SK-N-SH (cell line): ENCODE measurements at regions not wholly inside any gene's neighbourhood (a gene's known extent, or its start where the extent isn't known, plus 50 kb on each side); places are given as distances from the start of the nearest gene placed in this dataset.

Experiments used
- CTCF ChIA-PET: fragments of 300-600, 350-600 bp; formaldehyde crosslinking; extraction: SDS; loops from one replicate; lab custom pipeline; 2021; lab: Yijun Ruan, JAX
- POLR2A ChIA-PET: fragments of 350-600 bp; sonication (Branson Sonifier 250); formaldehyde crosslinking; extraction: SDS; loops from one replicate; lab custom pipeline; 2020; ENCODE audit warnings: antibody characterized with exemption, inconsistent platforms; lab: Yijun Ruan, JAX
- DNase-seq: peaks from one replicate; pipeline ENCODE4 v3.0.0; 2012
- H2AFZ ChIP-seq: fragments of 200-600 bp; sonication (generic); 2 replicates; pipeline ENCODE4 v1.8.1; 2016; ENCODE audit warnings: antibody characterized with exemption, mild to moderate bottlenecking, low read depth
- H3F3A ChIP-seq: fragments of 200-600 bp; sonication (generic); replicated peaks from 2 replicates; pipeline ENCODE3; 2016; ENCODE audit warnings: antibody characterized with exemption, mild to moderate bottlenecking; ENCODE audit not compliant: insufficient read depth
- H3K27ac ChIP-seq, 2 experiments: fragments of 200-500 bp in 1 of 2; fragments of 200-600 bp in 1 of 2; sonication (Bioruptor generic) in 1 of 2; sonication (generic), shearing (Covaris generic) in 1 of 2; 2 replicates each; pipeline versions ENCODE4 v1.5.1 to v1.6.1; 2014 to 2016; ENCODE audit warnings: low read depth in 2 of 2, inconsistent platforms in 1 of 2, low read length in 1 of 2, mild to moderate bottlenecking in 1 of 2, mixed read lengths in 1 of 2
- H3K27me3 ChIP-seq: fragments of 200-600 bp; sonication (generic), shearing (Covaris generic); 2 replicates; pipeline ENCODE4 v1.6.1; 2016; ENCODE audit warnings: mixed run types; ENCODE audit not compliant: insufficient read depth
- H3K36me3 ChIP-seq, 2 experiments: fragments of 200-500 bp in 1 of 2; fragments of 200-600 bp in 1 of 2; sonication (Bioruptor generic) in 1 of 2; sonication (generic) in 1 of 2; replicated peaks in 1 of 2; 2 replicates each; pipeline versions ENCODE3 to v1.5.1; 2014 to 2016; ENCODE audit warnings: low read length in 1 of 2, mild to moderate bottlenecking in 1 of 2; ENCODE audit not compliant: insufficient read depth in 2 of 2, control insufficient read depth in 1 of 2
- H3K4me1 ChIP-seq, 2 experiments: fragments of 200-500 bp in 1 of 2; fragments of 200-600 bp in 1 of 2; sonication (Bioruptor generic) in 1 of 2; sonication (generic), shearing (Covaris generic) in 1 of 2; 2 replicates each; pipeline versions ENCODE4 v1.5.1 to v1.6.1; 2014 to 2016; ENCODE audit warnings: low read depth in 1 of 2, low read length in 1 of 2, mixed run types in 1 of 2; ENCODE audit not compliant: insufficient read depth in 2 of 2, control insufficient read depth in 1 of 2
- H3K4me2 ChIP-seq: fragments of 200-600 bp; sonication (generic), shearing (Covaris generic); 2 replicates; pipeline ENCODE4 v1.6.1; 2017; ENCODE audit warnings: mixed run types
- H3K4me3 ChIP-seq, 2 experiments: fragments of 200-500 bp in 1 of 2; fragments of 200-600 bp in 1 of 2; sonication (Bioruptor generic) in 1 of 2; sonication (generic), shearing (Covaris generic) in 1 of 2; 2 replicates each; pipeline versions ENCODE4 v1.5.1 to v1.8.1; 2014 to 2016; ENCODE audit warnings: low read depth in 2 of 2, inconsistent platforms in 1 of 2, low read length in 1 of 2, mild to moderate bottlenecking in 1 of 2, mixed read lengths in 1 of 2, moderate library complexity in 1 of 2
- H3K79me2 ChIP-seq: fragments of 200-600 bp; sonication (generic); 2 replicates; pipeline ENCODE4 v1.8.1; 2017; ENCODE audit warnings: mild to moderate bottlenecking; ENCODE audit not compliant: insufficient read depth
- H3K9ac ChIP-seq: fragments of 200-600 bp; sonication (generic); 2 replicates; pipeline ENCODE4 v1.6.1; 2017; ENCODE audit warnings: mixed run types
- H3K9me2 ChIP-seq: fragments of 200-600 bp; sonication (generic); 2 replicates; pipeline ENCODE4 v1.6.1; 2017; ENCODE audit warnings: mixed run types
- H3K9me3 ChIP-seq: fragments of 200-600 bp; sonication (generic); 2 replicates; pipeline ENCODE4 v1.6.1; 2017; ENCODE audit warnings: mixed run types, mild to moderate bottlenecking, moderate library complexity
- H4K20me1 ChIP-seq: fragments of 200-600 bp; sonication (generic); 2 replicates; pipeline ENCODE4 v1.6.1; 2017; ENCODE audit warnings: mild to moderate bottlenecking, mixed run types; ENCODE audit not compliant: insufficient read depth
- CTCF ChIP-seq: fragments of 200-600 bp; sonication (generic); IDR thresholded peaks from 2 replicates; pipeline ENCODE4 v1.6.1; 2017; ENCODE audit warnings: antibody characterized with exemption, mild to moderate bottlenecking, moderate library complexity
- EZH2phosphoT487 ChIP-seq: fragments of 200-600 bp; sonication (generic); IDR thresholded peaks from 2 replicates; pipeline ENCODE4 v1.6.1; 2017; ENCODE audit warnings: low read depth, mixed run types, mild to moderate bottlenecking, antibody characterized with exemption, moderate library complexity, borderline replicate concordance
- FOSL2 ChIP-seq: IDR thresholded peaks from 2 replicates; pipeline ENCODE4 v1.4.0; 2012; ENCODE audit warnings: low read depth, mild to moderate bottlenecking, moderate library complexity, borderline replicate concordance
- FOXJ3 ChIP-seq: sonication (generic); formaldehyde crosslinking; IDR thresholded peaks from 2 replicates; pipeline ENCODE4 v1.5.1; 2020; ENCODE audit warnings: mild to moderate bottlenecking, missing genetic modification reagents
- GABPA ChIP-seq: IDR thresholded peaks from 2 replicates; pipeline ENCODE4 v1.4.0; 2012; ENCODE audit warnings: low read depth, mild to moderate bottlenecking
- GATA2 ChIP-seq: sonication (generic); formaldehyde crosslinking; IDR thresholded peaks from 2 replicates; pipeline ENCODE4 v1.5.0; 2020; ENCODE audit warnings: mild to moderate bottlenecking, missing genetic modification reagents
- IRF3 ChIP-seq: fragments of 150-350 bp; IDR thresholded peaks from 2 replicates; pipeline ENCODE4 v1.6.1; 2016; ENCODE audit warnings: mild to moderate bottlenecking, low read depth, low read length
- JUND ChIP-seq: IDR thresholded peaks from 2 replicates; pipeline ENCODE4 v1.4.0; 2012
- MAX ChIP-seq: IDR thresholded peaks from 2 replicates; pipeline ENCODE4 v1.4.0; 2012; ENCODE audit warnings: low read depth
- MEF2A ChIP-seq: IDR thresholded peaks from 2 replicates; pipeline ENCODE4 v1.4.0; 2012; ENCODE audit warnings: low read depth, borderline replicate concordance
- MXI1 ChIP-seq: IDR thresholded peaks from 2 replicates; pipeline ENCODE4 v1.6.1; 2012; ENCODE audit warnings: mild to moderate bottlenecking, low read depth, low read length, improper control_type of control experiment
- POLR2AphosphoS5 ChIP-seq: IDR thresholded peaks from 2 replicates; pipeline ENCODE4 v1.6.1; 2012; ENCODE audit warnings: low read depth, low read length
- RCOR1 ChIP-seq: fragments of 150-350 bp; IDR thresholded peaks from 2 replicates; pipeline ENCODE4 v1.6.1; 2017; ENCODE audit warnings: antibody characterized with exemption, low read length
- REST ChIP-seq: IDR thresholded peaks from 2 replicates; pipeline ENCODE4 v1.6.1; 2012; ENCODE audit warnings: mild to moderate bottlenecking, low read depth, low read length, moderate library complexity
- RFX5 ChIP-seq: IDR thresholded peaks from 2 replicates; pipeline ENCODE4 v1.6.1; 2012; ENCODE audit warnings: mild to moderate bottlenecking, improper control_type of control experiment, low read length
- RXRA ChIP-seq: IDR thresholded peaks from 2 replicates; pipeline ENCODE4 v1.4.0; 2012; ENCODE audit warnings: low read depth, mild to moderate bottlenecking, borderline replicate concordance
- SIN3A ChIP-seq: IDR thresholded peaks from 2 replicates; pipeline ENCODE4 v1.6.1; 2012; ENCODE audit warnings: low read depth, mild to moderate bottlenecking, low read length, moderate library complexity, borderline replicate concordance
- TAF1 ChIP-seq: IDR thresholded peaks from 2 replicates; pipeline ENCODE4 v1.6.1; 2012; ENCODE audit warnings: low read depth, mild to moderate bottlenecking, low read length, moderate library complexity, borderline replicate concordance
- USF1 ChIP-seq: IDR thresholded peaks from 2 replicates; pipeline ENCODE4 v1.4.0; 2012; ENCODE audit warnings: low read depth, borderline replicate concordance
- USF2 ChIP-seq: fragments of 150-350 bp; IDR thresholded peaks from 2 replicates; pipeline ENCODE4 v1.6.1; 2017; ENCODE audit warnings: antibody characterized with exemption, low read length, low read depth, borderline replicate concordance
- WGBS: methylation state at CpG from one replicate; pipeline ENCODE4 v1.1.6; 2017; ENCODE audit warnings: low lambda C conversion rate; 5-methylcytosine and 5-hydroxymethylcytosine counted together

GRCh38 chr5:167779644-167780043 lies 511.8 kb upstream of the WWC1 start:
- H3K9me3 ChIP-seq, result no peaks in the 10 kb centered on the region
- H3K4me1 ChIP-seq, result no peaks in the 10 kb centered on the region
- H3K4me2 ChIP-seq, result no peak overlapping the region
- H3K27ac ChIP-seq, result no peak overlapping the region
- no peaks in the 10 kb centered on the region for H3K79me2 ChIP-seq
- ChIA-PET POLR2A (no interaction called here), CTCF (no interaction called here)
- no peak overlapping the region for H2AFZ ChIP-seq
- H3K9me2 ChIP-seq, result no peaks in the 10 kb centered on the region
- no peak for DNase-seq
- no peaks in the 10 kb centered on the region for H3K36me3 ChIP-seq
- H3K27me3 ChIP-seq, result no peaks in the 10 kb centered on the region
- TF ChIP-seq RXRA (no peak), FOSL2 (no peak), TAF1 (no peak), REST (no peak), FOXJ3 (CRISPR knock-in tag) (no peak), SIN3A (no peak), CTCF (no peak), JUND (no peak), USF2 (no peak), MEF2A (no peak), IRF3 (no peak), GABPA (no peak), EZH2phosphoT487 (no peak), GATA2 (CRISPR knock-in tag) (no peak), MAX (no peak), MXI1 (no peak), RCOR1 (no peak), RFX5 (no peak), USF1 (no peak), POLR2AphosphoS5 (no peak)
- H3F3A ChIP-seq, result no peaks in the 10 kb centered on the region
- no peak overlapping the region for H3K9ac ChIP-seq
- 36% methylated on average over 3 of the region's 3 CpGs for WGBS
- no peaks in the 10 kb centered on the region for H4K20me1 ChIP-seq
- no peak overlapping the region for H3K4me3 ChIP-seq
